GM18520 (cell line): ENCODE measurements at regions not wholly inside any gene's neighbourhood (a gene's known extent, or its start where the extent isn't known, plus 50 kb on each side); places are given as distances from the start of the nearest gene placed in this dataset.
"Not testable (repeated sequence)": the region's sequence is repeated elsewhere in the genome, so short reads cannot be mapped to it uniquely, and the experiment has no call there.

Experiments used
- ATAC-seq: cut with Tn5 transposase; IDR thresholded peaks from one replicate; pipeline ENCODE4 v1.9.1; 2021; ENCODE audit not compliant: unreplicated experiment

DNA sequence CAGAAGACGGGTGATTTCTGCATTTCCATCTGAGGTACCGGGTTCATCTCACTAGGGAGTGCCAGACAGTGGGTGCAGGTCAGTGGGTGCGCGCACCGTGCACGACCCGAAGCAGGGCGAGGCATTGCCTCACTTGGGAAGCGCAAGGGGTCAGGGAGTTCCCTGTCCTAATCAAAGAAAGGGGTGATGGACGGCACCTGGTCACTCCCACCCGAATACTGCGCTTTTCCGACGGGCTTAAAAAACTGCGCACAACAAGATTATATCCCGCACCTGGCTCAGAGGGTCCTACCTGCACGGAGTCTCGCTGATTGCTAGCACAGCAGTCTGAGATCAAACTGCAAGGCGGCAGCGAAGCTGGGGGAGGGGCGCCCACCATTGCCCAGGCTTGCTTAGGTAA lies 1403.1 kb downstream of the REEP3 start:
- not testable (repeated sequence) for ATAC-seq

DNA sequence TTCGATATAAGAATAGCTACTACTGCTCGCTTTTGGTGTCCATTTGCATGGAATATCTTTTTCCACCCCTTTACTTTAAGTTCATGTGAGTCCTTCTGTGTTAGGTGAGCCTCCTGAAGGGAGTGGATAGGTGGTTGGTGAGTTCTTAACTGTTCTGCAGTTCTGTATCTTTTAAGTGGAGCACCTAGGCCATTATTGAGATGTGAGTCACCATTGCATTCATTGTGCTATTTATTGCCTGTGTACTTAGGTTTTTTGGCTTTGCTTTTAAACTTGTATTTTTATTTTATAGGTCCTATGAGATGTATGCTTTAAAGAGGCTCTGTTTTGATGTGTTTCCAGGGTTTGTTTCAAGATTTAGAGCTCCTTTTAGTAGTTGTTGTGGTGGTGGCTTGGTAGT lies 1430.8 kb downstream of the REEP3 start:
- no peak for ATAC-seq

DNA sequence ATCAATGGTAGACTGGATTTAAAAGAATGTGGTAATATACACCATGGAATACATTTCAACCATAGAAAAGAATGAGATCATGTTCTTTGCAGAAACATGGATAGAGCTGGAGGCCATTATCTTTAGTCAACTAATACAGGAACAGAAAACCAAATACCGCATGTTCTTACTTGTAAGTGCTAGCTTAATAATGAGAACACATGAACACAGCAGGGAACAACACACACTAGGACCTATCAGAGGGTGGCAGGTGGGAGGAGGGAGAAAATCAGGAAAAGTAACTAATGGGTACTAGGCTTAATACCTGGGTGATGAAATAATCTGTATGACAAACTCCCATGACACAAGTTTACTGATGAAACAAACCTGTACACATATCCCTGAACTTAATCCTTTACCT lies 1435.2 kb downstream of the REEP3 start:
- ATAC-seq = no peak

DNA sequence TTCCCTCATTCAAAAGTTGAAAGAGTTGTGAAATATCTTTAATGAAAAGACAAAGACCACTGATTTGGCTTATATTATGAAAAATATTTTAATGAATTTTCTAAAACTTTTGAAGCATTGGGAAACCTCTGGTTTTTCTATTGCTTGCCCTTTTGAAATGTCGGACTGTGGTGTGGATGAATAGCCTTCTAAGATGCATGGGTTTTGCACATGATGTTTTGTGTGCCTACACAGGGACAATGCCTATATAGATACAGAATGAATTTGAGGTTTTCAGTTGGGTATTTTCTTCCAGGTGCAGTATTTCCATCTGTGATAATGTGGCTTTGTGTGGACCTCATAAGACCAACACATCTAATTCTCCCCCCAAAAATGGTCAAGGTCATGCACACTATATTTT lies 1437.9 kb downstream of the REEP3 start:
- no peak for ATAC-seq

DNA sequence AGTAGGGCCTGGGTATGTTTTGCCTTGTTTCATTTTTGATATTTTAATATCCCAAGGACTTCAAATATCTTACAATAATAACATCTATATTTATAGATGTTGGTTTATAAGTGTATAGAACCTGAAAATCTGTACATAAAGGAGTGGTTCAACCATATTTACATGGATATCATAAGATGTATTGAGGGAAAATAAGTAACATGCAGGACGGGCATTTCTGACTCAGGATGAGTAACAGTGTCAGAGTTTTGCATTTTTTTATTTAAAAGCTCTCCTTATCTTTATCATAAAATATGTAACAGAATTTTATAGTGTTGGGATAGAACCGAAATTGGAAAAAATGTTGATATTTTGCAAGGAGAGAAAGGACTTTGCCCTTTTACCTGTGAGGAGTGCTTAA lies 1438.7 kb downstream of the REEP3 start:
- no peak for ATAC-seq

DNA sequence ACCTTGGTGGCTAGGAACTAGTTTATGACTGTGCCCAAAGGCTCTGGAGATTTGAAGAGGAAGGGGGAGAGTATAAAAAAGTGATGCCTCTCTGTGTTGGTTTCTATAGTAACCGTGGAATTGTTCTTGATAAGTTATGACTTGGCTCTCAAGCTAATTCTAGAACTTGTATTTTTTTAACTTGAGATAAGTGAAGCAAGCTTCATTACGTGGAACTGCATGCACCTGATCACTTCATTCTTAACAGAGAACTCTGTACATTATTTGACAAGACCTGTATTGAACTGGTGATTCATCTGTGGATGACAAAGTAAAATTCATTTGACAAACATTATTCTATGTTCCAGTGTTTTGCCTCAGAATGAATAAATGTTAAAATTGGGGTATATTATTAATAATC lies 1452.2 kb downstream of the REEP3 start:
- no peak for ATAC-seq

DNA sequence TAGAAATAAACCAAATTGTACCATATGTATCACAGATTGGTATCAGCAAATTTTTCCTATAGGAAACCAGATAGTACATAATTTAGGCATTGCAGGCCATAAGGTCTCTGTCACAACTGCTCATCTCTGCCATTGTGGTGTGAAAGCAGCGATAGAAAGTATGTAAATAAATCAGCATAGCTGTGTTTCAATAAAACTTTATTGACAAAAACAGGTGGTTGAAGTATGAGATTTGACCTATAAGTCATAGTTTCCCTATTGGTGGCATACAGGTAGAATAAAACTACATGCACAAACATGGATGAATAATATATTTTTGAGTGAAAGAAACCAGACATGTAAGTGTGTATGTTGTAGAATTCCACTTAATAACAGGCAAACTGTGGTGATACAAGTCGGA lies 1454.9 kb downstream of the REEP3 start:
- ATAC-seq = no peak

DNA sequence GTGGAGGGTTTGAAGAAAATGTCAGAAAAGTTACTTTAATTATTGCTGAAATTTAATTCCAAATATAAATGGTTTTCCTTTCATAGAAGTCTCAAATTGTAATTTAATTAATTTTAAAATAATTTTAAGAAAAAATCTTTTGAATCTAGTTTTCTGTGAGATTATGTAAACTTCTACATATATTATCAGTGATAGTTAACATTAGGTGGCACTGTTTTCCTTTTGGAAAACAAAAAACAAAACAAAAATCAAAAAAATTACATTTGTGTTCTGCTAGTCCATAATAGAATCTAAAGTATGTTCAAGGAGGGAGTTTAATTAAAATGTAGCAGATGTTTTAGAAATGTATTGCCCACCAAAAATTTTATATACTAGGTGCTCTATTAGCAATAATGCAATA lies 1456.7 kb downstream of the REEP3 start:
- ATAC-seq = no peak

DNA sequence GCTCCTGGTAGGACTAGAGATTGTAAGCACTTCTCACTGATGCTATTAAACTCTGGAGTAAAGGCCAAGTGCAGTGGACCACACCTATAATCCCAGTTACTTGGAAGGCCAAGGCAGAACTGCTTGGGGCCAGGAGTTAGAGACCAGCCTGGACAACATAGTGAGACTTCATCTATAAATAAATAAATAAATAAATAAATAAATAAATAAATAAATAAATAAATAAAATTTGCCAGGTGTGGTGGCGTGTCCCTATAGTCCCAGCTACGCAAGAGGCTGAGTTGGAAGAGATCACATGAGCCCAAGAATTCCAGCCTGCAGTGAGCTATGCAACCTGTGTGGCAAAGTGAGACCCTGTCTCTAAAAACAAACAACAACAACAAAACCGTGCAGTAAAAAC lies 1475.7 kb downstream of the REEP3 start:
- no peak for ATAC-seq

DNA sequence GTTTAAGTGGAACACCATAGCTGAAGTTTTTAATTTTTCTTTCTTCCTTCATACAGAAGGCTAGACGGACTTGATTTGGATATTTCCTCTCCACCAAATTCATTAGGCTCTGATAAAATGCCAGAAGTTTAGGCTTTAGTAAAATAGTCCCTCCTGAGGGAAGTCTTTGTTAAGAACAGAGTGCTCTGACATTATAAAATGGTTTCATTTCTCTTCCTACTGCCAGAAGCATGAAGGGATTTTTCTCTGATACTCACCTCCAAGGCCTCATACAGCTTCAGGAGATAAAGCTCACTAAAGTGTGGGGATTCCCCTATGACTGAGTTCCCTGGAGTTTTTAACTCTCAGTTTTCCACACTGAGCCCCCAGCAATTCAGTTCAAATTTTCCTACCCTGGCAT lies 1489.6 kb downstream of the REEP3 start:
- ATAC-seq = no peak

DNA sequence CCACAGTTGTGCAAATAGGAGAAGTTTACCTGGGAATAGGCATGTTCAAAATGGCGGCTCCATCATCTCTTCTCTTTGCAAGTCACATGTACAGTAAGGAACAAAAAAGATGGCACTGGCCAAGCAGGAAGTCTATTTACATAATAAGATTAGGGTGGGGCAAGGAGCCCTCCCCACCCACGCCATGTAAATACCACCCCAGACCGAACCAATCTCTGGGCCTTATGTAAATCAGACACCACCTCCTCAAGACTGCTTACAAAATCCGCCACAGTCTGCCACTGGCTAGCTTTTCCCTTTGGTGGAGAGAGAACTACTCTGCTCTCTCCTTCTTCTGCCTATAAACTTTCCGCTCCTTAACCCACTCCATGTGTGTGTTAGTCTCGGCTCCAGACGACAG lies 1496.3 kb downstream of the REEP3 start:
- ATAC-seq = no peak

DNA sequence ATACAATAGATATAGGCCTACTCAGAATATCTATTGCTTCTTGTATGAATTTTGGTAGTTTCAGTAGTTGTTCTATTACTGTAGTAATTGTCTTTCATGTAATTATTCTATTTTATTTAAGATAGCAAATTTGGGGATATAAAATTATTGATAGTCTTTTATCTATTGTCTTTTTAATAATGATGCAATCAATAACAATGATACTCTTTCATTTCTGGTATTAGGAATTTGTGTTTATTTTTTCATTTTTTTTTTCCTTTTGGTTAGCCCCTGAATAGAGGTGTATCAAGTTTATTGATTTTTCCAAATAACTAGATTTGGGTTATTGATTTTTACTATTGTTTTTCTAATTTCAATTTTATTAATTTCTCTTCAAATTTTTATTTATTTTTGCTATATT lies 1503.7 kb downstream of the REEP3 start:
- no peak for ATAC-seq

DNA sequence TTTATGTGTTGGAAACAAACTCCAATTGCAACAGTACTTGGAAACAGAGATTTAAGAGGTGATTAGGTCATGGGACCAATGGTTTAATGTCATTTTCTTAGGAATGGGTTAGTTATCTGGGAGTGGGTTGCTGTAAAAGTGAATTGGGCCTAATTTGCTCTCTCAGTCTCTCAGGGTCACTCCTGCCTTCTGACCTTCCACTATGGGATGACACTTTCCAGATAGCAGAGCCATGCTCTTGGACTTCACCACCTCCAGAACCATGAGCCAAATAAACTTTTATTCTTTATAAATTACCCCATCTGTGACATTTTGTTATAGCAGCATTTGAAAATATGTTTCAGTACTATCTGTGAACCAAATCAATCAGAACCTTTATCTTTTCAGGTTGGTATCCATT lies 1509.1 kb downstream of the REEP3 start:
- no peak for ATAC-seq

DNA sequence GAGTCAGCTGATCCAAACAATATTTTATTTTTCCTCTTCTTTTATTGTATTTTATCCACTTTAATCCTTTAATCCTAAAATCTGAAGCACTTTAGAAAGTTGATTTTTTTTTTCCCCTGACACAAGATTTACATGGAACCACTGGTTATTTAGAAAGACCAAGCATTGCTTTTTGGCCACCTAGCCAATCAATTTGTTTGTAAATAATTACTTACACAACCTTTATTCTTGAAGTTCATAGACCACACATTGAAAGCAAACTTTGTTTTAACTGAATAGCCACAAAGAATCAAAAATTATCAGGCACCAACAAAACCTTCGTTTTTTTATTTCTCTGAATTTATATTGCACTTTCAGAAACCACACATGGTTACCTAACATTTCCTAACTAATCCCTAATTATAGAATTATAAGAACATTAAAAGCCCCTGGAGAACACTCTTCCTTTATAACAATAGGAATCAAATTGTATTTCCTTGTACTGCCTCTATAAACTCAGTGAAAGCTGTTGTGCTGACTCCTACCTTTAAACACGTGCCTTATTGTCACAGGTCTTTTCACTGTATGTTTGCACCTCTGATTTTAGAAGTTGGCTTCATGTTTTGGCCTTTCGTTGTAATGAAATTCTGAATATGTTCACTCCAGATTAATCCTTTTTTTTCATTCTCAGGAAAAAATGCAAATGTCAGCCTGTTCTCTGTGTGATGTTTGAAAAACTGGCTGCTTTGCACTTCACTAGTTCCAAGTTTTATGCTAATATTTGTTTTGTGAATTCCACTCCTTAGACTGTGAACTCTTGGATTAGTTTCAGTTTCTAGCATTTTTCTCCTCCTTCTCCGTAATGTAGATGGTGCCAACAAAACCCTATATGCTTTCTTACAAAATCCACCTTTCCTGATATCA lies 1511.9 kb downstream of the REEP3 start:
- ATAC-seq = no peak

DNA sequence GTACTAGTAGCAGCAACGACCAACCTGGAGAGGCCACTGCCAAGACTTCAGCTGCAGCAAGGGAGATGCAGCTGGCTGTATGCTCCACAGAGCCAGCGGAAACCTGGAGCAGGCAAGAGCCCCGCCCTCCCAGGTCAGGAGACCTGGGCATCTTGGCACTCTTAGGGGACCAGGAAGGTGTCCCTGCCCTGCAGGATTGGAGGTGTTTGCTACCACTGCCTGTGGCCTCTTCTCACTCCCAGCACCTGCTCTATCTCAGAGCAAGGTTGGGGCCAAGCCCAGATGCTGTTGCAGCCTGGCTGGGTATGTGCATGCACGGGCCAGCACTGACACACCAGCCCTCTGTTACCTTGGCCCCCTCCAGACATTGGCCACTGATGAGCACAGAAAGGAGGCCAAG lies 1512.8 kb downstream of the REEP3 start:
- no peak for ATAC-seq

DNA sequence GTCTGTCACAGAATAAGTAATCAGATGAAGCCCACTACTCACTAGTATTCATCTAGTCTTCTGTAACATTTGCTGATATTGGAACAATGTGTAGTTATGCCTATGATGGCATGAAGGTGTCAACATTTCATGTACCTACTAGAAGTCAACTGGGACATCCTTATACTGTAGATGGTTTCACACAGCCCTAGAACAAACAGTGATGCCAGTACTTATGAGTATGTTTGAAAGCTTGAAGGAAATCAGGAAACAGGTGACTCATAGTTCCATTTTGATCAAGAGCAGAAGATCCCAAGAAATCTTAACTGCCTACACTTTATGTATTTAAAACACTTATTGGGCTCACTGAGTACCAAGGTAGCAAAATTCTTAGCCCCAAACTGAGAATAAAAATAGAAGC lies 1519.6 kb downstream of the REEP3 start:
- no peak for ATAC-seq

DNA sequence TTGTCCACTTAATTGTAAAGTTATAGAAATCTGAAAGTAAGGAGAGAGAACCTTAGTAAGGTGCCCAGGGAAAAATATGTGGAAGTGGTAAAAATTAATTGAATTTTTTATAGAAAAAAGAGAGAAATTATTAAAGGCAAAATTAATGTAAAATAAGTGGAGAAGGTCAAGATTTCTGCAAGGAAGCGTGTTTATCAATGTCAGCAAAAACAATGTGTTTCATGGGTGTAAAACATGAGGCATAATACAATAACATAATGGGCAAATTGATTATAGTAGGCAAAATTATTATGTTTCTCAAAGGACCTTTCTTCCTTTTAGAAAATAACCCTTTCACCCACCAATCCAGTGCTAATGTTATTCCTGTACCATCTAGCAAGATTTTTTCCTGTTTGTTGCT lies 1520.1 kb downstream of the REEP3 start:
- no peak for ATAC-seq

DNA sequence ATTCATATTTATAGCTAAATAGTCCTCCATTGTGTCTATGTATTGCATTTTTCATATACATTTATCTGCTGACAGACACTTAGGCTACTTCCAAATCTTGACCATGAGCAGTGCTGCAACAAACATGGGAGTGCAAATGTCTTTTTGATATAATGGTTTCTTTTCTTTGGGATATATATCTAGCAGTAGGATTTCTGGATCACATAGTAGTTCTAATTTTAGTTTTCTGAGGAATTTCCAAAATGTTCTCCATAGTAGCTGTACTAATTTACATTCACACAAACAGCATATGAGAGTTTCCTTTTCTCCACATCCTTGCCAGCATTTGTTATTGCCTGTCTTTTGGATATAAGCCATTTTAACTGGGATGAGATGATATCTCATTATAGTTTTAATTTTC lies 1521.3 kb downstream of the REEP3 start:
- no peak for ATAC-seq

DNA sequence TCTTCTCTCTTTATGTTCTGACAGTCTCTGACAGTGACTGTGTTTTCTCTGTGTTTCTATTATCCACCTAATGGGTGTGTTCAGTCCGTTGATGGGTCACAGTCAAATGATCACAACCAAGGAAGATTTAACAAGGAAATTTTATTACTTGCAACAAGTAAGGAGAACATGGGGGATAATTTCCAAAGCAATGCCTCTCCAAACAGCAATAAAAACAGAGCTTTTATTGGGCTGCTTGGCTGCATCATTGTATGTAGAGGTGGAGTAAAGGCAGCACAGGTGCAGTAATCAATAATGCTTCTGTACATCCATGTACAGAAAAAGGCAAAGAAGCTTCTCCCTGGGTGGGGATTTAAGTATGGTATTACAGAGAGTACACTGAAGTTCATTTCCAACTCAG lies 1525.6 kb downstream of the REEP3 start:
- ATAC-seq = no peak

DNA sequence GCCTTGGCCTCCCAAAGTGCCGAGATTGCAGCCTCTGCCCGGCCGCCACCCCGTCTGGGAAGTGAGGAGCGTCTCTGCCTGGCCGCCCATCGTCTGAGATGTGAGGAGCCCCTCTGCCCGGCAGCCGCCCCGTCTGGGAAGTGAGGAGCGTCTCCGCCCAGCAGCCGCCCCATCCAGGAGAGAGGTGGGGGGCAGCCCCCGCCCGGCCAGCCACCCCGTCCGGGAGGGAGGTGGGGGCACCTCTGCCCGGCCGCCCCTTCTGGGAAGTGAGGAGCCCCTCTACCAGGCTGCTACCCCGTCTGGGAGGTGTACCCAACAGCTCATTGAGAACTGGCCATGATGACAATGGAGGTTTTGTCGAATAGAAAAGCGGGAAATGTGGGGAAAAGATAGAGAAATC lies 1530.9 kb downstream of the REEP3 start:
- ATAC-seq = not testable (repeated sequence)

DNA sequence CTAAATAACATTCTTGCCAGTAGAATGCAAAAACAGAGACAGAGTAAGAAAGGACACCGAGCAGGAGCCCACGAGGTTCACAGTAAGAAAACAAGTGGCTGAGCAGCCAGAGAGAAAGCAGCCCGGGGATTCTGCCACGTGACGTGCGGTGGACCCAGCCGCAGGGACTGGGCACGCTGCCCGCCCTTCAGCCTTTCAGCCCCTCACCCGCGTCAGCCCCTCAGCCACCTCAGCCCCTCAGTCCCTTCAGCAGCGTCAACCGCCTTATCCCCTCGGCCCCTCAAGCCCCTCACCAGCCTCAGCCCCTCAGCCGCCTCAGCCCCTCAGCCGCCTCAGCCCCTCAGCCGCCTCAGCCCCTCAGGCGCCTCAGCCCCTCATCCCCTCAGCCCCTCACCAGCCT lies 1532.2 kb downstream of the REEP3 start:
- not testable (repeated sequence) for ATAC-seq

DNA sequence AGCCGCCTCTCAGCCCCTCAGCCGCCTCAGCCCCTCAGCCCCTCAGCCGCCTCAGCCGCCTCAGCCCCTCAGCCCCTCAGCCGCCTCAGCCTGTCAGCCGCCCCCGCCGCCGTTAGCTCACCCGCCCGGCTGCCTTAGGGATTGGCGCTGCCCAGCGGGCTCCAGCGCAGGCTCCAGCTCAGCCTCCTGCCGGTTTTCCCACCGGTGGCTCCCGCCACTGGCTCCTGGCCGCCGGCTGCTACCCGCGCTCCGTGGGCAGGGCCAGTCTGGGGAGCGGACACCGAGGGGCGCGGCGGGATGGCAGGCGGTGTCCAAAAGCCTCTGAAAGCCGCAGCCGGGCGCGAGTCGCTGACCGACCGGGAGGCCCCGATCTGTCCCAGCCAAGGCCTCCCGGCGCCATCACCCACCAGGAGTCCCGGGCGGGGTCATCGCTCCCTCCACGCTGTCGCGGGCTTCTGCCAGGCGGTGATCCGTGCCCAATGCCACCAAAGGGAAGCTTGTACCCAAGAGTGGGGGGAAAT lies 1532.7 kb downstream of the REEP3 start:
- not testable (repeated sequence) for ATAC-seq

DNA sequence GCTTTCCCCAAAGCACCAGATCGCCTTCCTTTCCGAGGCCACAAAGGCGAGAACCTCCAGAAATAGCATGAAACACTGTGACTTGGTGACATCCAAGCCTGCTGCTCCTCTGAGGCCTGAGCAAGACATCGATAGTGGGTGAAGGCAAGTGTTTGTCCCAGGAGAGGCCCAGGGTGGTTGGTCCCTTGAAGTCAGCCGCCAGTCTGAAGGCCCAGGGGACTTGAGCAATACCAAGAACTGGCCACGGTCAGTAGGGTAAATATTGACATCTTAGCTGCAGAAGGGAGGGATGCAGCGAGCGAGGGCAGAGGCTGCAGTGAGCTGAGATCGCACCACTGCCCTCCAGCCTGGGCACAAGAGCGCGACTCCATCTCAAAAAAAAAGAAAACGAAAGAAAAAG lies 1533.5 kb downstream of the REEP3 start:
- not testable (repeated sequence) for ATAC-seq
